ENCODE measurements at regions not wholly inside any gene's neighbourhood (a gene's known extent, or its start where the extent isn't known, plus 50 kb on each side); places are given as distances from the start of the nearest gene placed in this dataset.

GRCh38 chr12:97312570-97313135, 150.0 kb upstream of the RMST start:
- H3K27me3 Mint-ChIP-seq (ENCODE audit: low read depth in 3 of 3) = peaks cover 0 to 8% (median 0%) of the 10 kb centered on the region in 3 donors
- H3K4me3 Mint-ChIP-seq = no peak overlapping the region
- peaks cover 0 to 2% (median 0%) of the 10 kb centered on the region in 6 donors for H3K9me3 Mint-ChIP-seq
- DNase-seq = no peak
- no peaks in the 10 kb centered on the region for H3K4me1 Mint-ChIP-seq
- no peaks in the 10 kb centered on the region for H3K36me3 Mint-ChIP-seq
- no peak overlapping the region for H3K27ac Mint-ChIP-seq

GRCh38 chr12:97313471-97314190, 149.0 kb upstream of the RMST start:
- peaks cover 0 to 8% (median 0%) of the 10 kb centered on the region in 3 donors for H3K27me3 Mint-ChIP-seq (ENCODE audit: low read depth in 3 of 3)
- DNase-seq = no peak
- no peak overlapping the region for H3K4me3 Mint-ChIP-seq
- no peak overlapping the region for H3K27ac Mint-ChIP-seq
- H3K4me1 Mint-ChIP-seq = no peaks in the 10 kb centered on the region
- peaks cover 0 to 2% (median 0%) of the 10 kb centered on the region in 6 donors for H3K9me3 Mint-ChIP-seq
- H3K36me3 Mint-ChIP-seq = no peaks in the 10 kb centered on the region

- peaks cover 1 to 8% (median 2%) of the 10 kb centered on the region in 3 donors for H3K27me3 Mint-ChIP-seq (ENCODE audit: low read depth in 3 of 3)
- peaks cover 0 to 2% (median 0%) of the 10 kb centered on the region in 6 donors for H3K9me3 Mint-ChIP-seq
- H3K4me3 Mint-ChIP-seq = no peak overlapping the region
- no peak for DNase-seq
- no peaks in the 10 kb centered on the region for H3K4me1 Mint-ChIP-seq
- H3K36me3 Mint-ChIP-seq = no peaks in the 10 kb centered on the region
- no peak overlapping the region for H3K27ac Mint-ChIP-seq
These were observed 146.3 kb upstream of the RMST start for GRCh38 chr12:97316321-97316720.

GRCh38 chr12:97321621-97322020, 141.0 kb upstream of the RMST start:
- H3K27me3 Mint-ChIP-seq (ENCODE audit: low read depth in 3 of 3) = peaks cover 1 to 5% (median 2%) of the 10 kb centered on the region in 3 donors
- H3K36me3 Mint-ChIP-seq = no peaks in the 10 kb centered on the region
- H3K4me1 Mint-ChIP-seq = no peaks in the 10 kb centered on the region
- H3K27ac Mint-ChIP-seq = no peak overlapping the region
- H3K9me3 Mint-ChIP-seq = no peaks in the 10 kb centered on the region
- no peak for DNase-seq
- H3K4me3 Mint-ChIP-seq = no peak overlapping the region

- DNase-seq = no peak
- Mint-ChIP-seq H3K4me3 (no peak overlapping the region), H3K4me1 (no peaks in the 10 kb centered on the region), H3K36me3 (no peaks in the 10 kb centered on the region), H3K9me3 (no peaks in the 10 kb centered on the region), H3K27ac (no peak overlapping the region), H3K27me3 (ENCODE audit: low read depth in 3 of 3) (peaks cover 1 to 5% (median 2%) of the 10 kb centered on the region in 3 donors)
These were observed 140.2 kb upstream of the RMST start for GRCh38 chr12:97322388-97322787.

GRCh38 chr12:97323154-97323553, 139.4 kb upstream of the RMST start:
- Mint-ChIP-seq H3K9me3 (no peaks in the 10 kb centered on the region), H3K36me3 (no peaks in the 10 kb centered on the region), H3K4me3 (no peak overlapping the region), H3K27me3 (ENCODE audit: low read depth in 3 of 3) (peaks cover 1 to 5% (median 2%) of the 10 kb centered on the region in 3 donors), H3K4me1 (no peaks in the 10 kb centered on the region), H3K27ac (no peak overlapping the region)
- no peak for DNase-seq

- Mint-ChIP-seq H3K4me3 (no peak overlapping the region), H3K4me1 (no peaks in the 10 kb centered on the region), H3K27me3 (ENCODE audit: low read depth in 3 of 3) (peaks cover 2 to 6% (median 5%) of the 10 kb centered on the region in 3 donors), H3K9me3 (peaks cover 0 to 2% (median 0%) of the 10 kb centered on the region in 6 donors), H3K27ac (no peak overlapping the region), H3K36me3 (no peaks in the 10 kb centered on the region)
- DNase-seq = no peak
These were observed 138.1 kb upstream of the RMST start for GRCh38 chr12:97324471-97324870.

GRCh38 chr12:97335115-97335514, 127.5 kb upstream of the RMST start:
- Mint-ChIP-seq H3K4me3 (no peak overlapping the region), H3K27ac (no peak overlapping the region), H3K27me3 (ENCODE audit: low read depth in 3 of 3) (peaks cover 0 to 3% (median 0%) of the 10 kb centered on the region in 3 donors), H3K36me3 (no peaks in the 10 kb centered on the region), H3K9me3 (peaks cover 0 to 4% (median 0%) of the 10 kb centered on the region in 6 donors), H3K4me1 (no peaks in the 10 kb centered on the region)
- DNase-seq = no peak

GRCh38 chr12:97336900-97337751, 125.5 kb upstream of the RMST start:
- Mint-ChIP-seq H3K9me3 (peaks cover 0 to 3% (median 0%) of the 10 kb centered on the region in 6 donors), H3K27ac (no peak overlapping the region), H3K4me3 (no peak overlapping the region), H3K4me1 (no peaks in the 10 kb centered on the region), H3K27me3 (ENCODE audit: low read depth in 3 of 3) (no peaks in the 10 kb centered on the region), H3K36me3 (no peaks in the 10 kb centered on the region)
- no peak for DNase-seq

- DNase-seq = no peak
- H3K4me3 Mint-ChIP-seq = no peak overlapping the region
- no peak overlapping the region for H3K27ac Mint-ChIP-seq
- no peaks in the 10 kb centered on the region for H3K4me1 Mint-ChIP-seq
- H3K9me3 Mint-ChIP-seq = peaks cover 0 to 1% (median 0%) of the 10 kb centered on the region in 6 donors
- no peaks in the 10 kb centered on the region for H3K36me3 Mint-ChIP-seq
- no peaks in the 10 kb centered on the region for H3K27me3 Mint-ChIP-seq (ENCODE audit: low read depth in 3 of 3)
These were observed 120.5 kb upstream of the RMST start for GRCh38 chr12:97342130-97342529.

- H3K4me1 Mint-ChIP-seq = no peaks in the 10 kb centered on the region
- DNase-seq = no peak
- H3K9me3 Mint-ChIP-seq = peaks cover 0 to 2% (median 0%) of the 10 kb centered on the region in 6 donors
- H3K36me3 Mint-ChIP-seq = no peaks in the 10 kb centered on the region
- H3K27ac Mint-ChIP-seq = no peak overlapping the region
- no peak overlapping the region for H3K4me3 Mint-ChIP-seq
- no peaks in the 10 kb centered on the region for H3K27me3 Mint-ChIP-seq (ENCODE audit: low read depth in 3 of 3)
These were observed 114.6 kb upstream of the RMST start for GRCh38 chr12:97347956-97348355.

- H3K4me1 Mint-ChIP-seq = no peaks in the 10 kb centered on the region
- no peak overlapping the region for H3K27ac Mint-ChIP-seq
- H3K27me3 Mint-ChIP-seq (ENCODE audit: low read depth in 3 of 3) = peaks cover 2 to 5% (median 5%) of the 10 kb centered on the region in 3 donors
- H3K4me3 Mint-ChIP-seq = no peak overlapping the region
- no peaks in the 10 kb centered on the region for H3K36me3 Mint-ChIP-seq
- peaks cover 0 to 7% (median under 1%) of the 10 kb centered on the region in 6 donors for H3K9me3 Mint-ChIP-seq
- no peak for DNase-seq
These were observed 104.2 kb upstream of the RMST start for GRCh38 chr12:97358361-97358760.

GRCh38 chr12:97359021-97359690, 103.4 kb upstream of the RMST start:
- H3K4me3 Mint-ChIP-seq = no peak overlapping the region
- DNase-seq = no peak
- H3K27ac Mint-ChIP-seq = no peak overlapping the region
- H3K9me3 Mint-ChIP-seq = peaks cover 0 to 7% (median under 1%) of the 10 kb centered on the region in 6 donors
- H3K27me3 Mint-ChIP-seq (ENCODE audit: low read depth in 3 of 3) = peaks cover 2 to 5% (median 5%) of the 10 kb centered on the region in 3 donors
- H3K4me1 Mint-ChIP-seq = no peaks in the 10 kb centered on the region
- H3K36me3 Mint-ChIP-seq = no peaks in the 10 kb centered on the region
